ENCODE measurements at regions not wholly inside any gene's neighbourhood (a gene's known extent, or its start where the extent isn't known, plus 50 kb on each side); places are given as distances from the start of the nearest gene placed in this dataset.
A peak's percentile ranks its signal among the peaks of the same experiment; 100 is the strongest.
"Not testable (repeated sequence)": the region's sequence is repeated elsewhere in the genome, so short reads cannot be mapped to it uniquely, and the experiment has no call there.

- intact Hi-C loops (cut with DNase I); DNase-seq (ENCODE audit: extremely low spot score in 2 of 2): not testable (repeated sequence)
Measured at GRCh38 chr17:45592433-45592923, 102.0 kb upstream of the PLEKHM1 start.

DNA sequence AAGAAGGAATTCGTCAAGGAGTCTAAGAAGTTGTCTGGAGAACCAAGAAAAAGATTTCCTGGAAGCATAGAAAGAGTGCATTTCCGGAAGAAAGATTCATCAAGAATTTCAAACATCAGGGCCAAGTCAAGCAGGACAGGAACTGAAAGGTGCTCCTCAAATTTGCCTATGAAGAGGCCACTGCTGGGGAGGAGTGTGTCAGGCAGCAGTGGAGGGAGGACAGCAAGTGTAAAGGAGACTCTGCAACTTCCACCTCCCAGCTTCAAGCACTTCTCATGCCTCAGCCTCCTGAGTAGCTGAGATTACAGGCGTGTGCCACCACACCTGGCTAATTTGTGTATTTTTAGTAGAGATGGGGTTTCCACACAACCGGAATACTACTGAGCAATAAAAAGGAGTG, 105.8 kb upstream of the PLEKHM1 start:
- intact Hi-C loops (cut with DNase I); H3K36me3 ChIP-seq; H3K27ac ChIP-seq; H3K9me3 ChIP-seq; H3K27me3 ChIP-seq; H3K4me1 ChIP-seq; DNase-seq (ENCODE audit: extremely low spot score in 2 of 2); H3K4me3 ChIP-seq: not testable (repeated sequence)

More at GRCh38 chr17:45592433-45592923, 102.0 kb upstream of the PLEKHM1 start:
- H3K4me3 ChIP-seq, H3K27ac ChIP-seq, H3K27me3 ChIP-seq, H3K4me1 ChIP-seq, H3K36me3 ChIP-seq, H3K9me3 ChIP-seq: not testable (repeated sequence)
- peak in 1 of 2 donors; percentile 25 for TF ChIP-seq POLR2AphosphoS5 (IDR thresholded peaks at IDR 0.05; ENCODE audit: insufficient read depth in 1 of 2, low read depth in 1 of 2)
- TF ChIP-seq, protein P1, sequence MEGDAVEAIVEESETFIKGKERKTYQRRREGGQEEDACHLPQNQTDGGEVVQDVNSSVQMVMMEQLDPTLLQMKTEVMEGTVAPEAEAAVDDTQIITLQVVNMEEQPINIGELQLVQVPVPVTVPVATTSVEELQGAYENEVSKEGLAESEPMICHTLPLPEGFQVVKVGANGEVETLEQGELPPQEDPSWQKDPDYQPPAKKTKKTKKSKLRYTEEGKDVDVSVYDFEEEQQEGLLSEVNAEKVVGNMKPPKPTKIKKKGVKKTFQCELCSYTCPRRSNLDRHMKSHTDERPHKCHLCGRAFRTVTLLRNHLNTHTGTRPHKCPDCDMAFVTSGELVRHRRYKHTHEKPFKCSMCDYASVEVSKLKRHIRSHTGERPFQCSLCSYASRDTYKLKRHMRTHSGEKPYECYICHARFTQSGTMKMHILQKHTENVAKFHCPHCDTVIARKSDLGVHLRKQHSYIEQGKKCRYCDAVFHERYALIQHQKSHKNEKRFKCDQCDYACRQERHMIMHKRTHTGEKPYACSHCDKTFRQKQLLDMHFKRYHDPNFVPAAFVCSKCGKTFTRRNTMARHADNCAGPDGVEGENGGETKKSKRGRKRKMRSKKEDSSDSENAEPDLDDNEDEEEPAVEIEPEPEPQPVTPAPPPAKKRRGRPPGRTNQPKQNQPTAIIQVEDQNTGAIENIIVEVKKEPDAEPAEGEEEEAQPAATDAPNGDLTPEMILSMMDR (IDR thresholded peaks at IDR 0.05), result peak; percentile 38 to 72 (median 60)

GRCh38 chr17:45600052-45601012, 109.8 kb upstream of the PLEKHM1 start:
- H3K4me1 ChIP-seq; H3K27me3 ChIP-seq; H3K36me3 ChIP-seq; H3K27ac ChIP-seq; H3K4me3 ChIP-seq; H3K9me3 ChIP-seq; DNase-seq (ENCODE audit: extremely low spot score in 2 of 2); intact Hi-C loops (cut with DNase I): not testable (repeated sequence)

- H3K4me3 ChIP-seq; H3K9me3 ChIP-seq; intact Hi-C loops (cut with DNase I); DNase-seq (ENCODE audit: extremely low spot score in 2 of 2); H3K27ac ChIP-seq; H3K4me1 ChIP-seq; H3K36me3 ChIP-seq; H3K27me3 ChIP-seq: not testable (repeated sequence)
Measured at GRCh38 chr17:45601013-45601412, 110.5 kb upstream of the PLEKHM1 start.

DNA sequence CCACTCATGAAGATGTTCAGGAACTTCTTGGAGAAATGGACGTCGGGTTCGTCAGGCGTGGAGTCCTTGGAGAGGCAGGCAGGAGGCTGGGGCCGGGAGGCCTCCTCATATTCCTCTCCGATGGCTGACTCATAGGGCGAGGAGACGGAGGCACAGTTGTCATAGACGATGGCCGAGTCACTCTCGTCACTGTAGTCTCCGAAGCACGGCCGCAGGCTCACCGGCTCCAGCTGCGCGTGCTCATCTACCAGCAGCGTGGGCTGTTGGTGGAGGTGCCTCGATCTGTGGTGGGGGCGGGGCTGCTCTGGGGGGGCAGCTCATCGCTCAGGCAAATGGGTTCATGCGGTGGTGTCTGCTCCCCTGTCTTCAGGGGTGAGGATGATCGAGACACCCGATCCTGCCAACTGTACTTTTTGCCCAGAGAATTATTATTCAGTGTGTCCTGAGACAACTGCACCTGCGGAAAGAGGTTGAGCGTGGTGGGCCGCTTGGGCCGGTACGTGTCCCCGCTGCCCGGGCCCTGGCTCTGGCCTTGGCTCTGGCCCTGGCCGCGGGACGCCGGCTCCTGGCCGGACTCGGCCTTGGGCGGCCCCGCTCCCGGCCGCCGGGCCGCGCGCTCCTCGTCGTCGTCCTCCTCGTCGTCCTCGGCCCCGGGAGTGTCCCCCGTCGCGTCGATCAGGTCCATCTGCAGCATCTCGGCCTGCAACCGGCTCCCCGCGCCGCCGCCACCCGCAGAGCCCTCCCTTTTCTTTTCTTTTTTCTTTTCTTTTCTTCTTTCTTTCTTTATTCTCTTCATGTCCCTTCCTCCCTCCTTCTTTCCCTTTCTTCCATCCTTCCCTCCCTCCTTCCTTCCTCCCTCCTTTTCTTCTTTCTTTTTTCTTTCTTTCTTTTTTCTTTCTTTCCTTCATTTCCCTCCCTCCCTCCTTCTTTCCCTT, 111.4 kb upstream of the PLEKHM1 start:
- DNase-seq (ENCODE audit: extremely low spot score in 2 of 2); H3K4me1 ChIP-seq; H3K36me3 ChIP-seq; intact Hi-C loops (cut with DNase I); H3K4me3 ChIP-seq; H3K27ac ChIP-seq; H3K27me3 ChIP-seq; H3K9me3 ChIP-seq: not testable (repeated sequence)

DNA sequence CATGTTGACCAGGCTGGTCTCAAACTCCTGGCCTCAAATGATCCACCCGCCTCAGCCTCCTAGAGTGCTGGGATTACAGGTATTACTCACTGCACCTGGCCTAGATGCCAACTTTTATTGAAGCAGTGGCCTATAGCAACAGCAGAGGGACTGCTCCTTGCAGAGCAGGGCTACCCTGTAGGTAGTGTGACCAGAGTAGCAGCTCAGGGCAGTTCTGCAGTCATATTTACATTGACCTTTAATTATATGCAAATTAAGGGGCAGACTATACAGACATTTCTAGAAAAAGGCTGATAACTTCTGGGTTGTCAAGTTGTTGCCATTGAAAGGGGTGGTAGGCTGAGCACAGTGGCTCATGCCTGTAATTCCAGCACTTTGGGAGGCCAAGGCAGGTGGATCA, 115.2 kb upstream of the PLEKHM1 start:
- H3K27me3 ChIP-seq; H3K4me1 ChIP-seq; H3K9me3 ChIP-seq; intact Hi-C loops (cut with DNase I); H3K27ac ChIP-seq; H3K36me3 ChIP-seq; DNase-seq (ENCODE audit: extremely low spot score in 2 of 2); H3K4me3 ChIP-seq: not testable (repeated sequence)

DNA sequence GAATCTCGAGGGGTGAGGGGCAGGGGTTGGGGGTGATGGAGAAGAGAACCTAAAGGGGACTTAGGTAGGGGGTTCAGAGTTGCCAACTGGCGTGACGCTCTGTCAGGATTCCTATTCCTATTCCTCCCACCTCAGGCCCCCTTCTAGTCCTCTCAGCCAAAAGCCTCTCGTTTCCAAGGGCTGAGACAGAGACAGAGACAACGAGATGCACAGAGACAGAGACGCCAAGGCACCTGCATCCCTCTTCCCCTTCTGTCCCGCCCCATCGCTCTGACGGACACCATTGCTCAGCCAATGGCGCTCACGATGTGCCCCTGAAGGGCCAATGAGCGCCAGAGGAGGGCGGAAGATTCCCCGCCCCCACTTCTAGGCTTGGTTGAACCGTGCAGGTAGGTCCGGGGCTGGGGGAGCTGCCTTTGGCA, 129.5 kb upstream of the PLEKHM1 start:
- H3K4me1 ChIP-seq; H3K27me3 ChIP-seq; H3K36me3 ChIP-seq; DNase-seq (ENCODE audit: extremely low spot score in 2 of 2); H3K9me3 ChIP-seq; intact Hi-C loops (cut with DNase I): not testable (repeated sequence)
- H3K4me3 ChIP-seq, result peak overlapping the region; percentile 49 to 91
- H3K27ac ChIP-seq, result peak overlapping the region; percentile 39

DNA sequence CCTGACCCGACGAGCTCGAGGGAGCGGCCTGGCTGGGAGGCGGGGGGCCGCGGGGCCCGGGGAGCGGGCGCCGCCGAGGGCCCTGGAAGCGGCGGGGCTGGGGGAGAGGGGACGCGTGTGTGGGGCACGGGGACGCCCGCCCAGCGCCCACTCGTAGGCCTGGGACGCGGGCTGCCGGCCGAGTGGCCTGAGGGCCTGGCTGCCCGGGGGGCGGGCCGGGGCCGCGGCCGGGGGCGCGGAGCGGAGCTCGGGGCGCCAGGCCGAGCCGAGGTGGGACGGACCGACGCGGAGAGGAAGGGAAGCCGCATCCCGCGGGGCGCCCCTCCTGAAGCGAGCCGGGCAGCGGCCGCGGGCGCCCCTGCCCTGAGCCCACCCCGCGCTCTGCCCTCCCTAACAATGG, 129.9 kb upstream of the PLEKHM1 start:
- H3K9me3 ChIP-seq; H3K4me1 ChIP-seq; intact Hi-C loops (cut with DNase I); H3K36me3 ChIP-seq; DNase-seq (ENCODE audit: extremely low spot score in 2 of 2); H3K27me3 ChIP-seq: not testable (repeated sequence)
- peak overlapping the region; percentile 39 for H3K27ac ChIP-seq
- H3K4me3 ChIP-seq, result peak overlapping the region; percentile 49 to 91

- H3K36me3 ChIP-seq; intact Hi-C loops (cut with DNase I); DNase-seq (ENCODE audit: extremely low spot score in 2 of 2); H3K27ac ChIP-seq; H3K27me3 ChIP-seq; H3K4me1 ChIP-seq; H3K9me3 ChIP-seq: not testable (repeated sequence)
- peak overlapping the region in 1 of 2 donors; percentile 49 for H3K4me3 ChIP-seq
Measured at GRCh38 chr17:45621087-45621486, 130.6 kb upstream of the PLEKHM1 start.

DNA sequence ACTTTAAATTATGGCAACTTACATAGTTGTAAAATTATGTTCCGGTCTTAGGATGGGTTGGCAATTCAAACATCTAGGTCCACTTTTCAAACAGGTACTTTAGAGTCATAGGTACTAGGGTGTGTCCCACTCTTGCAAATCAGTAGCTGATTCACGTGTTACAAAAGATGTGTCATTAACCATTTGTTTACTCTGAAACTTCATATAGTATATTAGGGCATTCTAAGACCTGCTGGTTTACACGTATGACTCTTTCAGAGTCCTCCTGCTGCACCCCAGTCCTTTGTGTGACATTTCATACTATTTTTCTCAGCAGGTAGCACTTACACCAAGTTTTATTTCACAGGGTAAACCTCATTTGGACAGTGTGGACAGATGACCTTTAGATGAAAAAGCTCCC, 131.8 kb upstream of the PLEKHM1 start:
- H3K9me3 ChIP-seq; H3K27ac ChIP-seq; H3K27me3 ChIP-seq; H3K4me1 ChIP-seq; H3K4me3 ChIP-seq; DNase-seq (ENCODE audit: extremely low spot score in 2 of 2); H3K36me3 ChIP-seq; intact Hi-C loops (cut with DNase I): not testable (repeated sequence)

Measured in vagina (tissue), 2 donors.